A673 (cell line): ENCODE measurements at regions not wholly inside any gene's neighbourhood (a gene's known extent, or its start where the extent isn't known, plus 50 kb on each side); places are given as distances from the start of the nearest gene placed in this dataset.

Source experiments
- CTCF ChIP-seq: fragments of 300-800, 200-600 bp; sonication (generic); conservative IDR thresholded peaks from 2 replicates; pipeline ENCODE4 v1.5.1; 2017; ENCODE audit warnings: low read depth, mild to moderate bottlenecking, antibody characterized with exemption, low read length, moderate library complexity, mixed read lengths
- EZH2 ChIP-seq: fragments of 200-600 bp; sonication (generic); IDR thresholded peaks from 2 replicates; pipeline ENCODE4 v1.6.1; 2017; ENCODE audit warnings: borderline replicate concordance, low read depth, mild to moderate bottlenecking, mixed read lengths, antibody characterized with exemption, low read length; ENCODE audit not compliant: poor library complexity, severe bottlenecking

- TF ChIP-seq CTCF (no peak), EZH2 (no peak)
Measured at GRCh38 chr22:48670731-48671130, 1156.9 kb downstream of the BRD1 start.
